Natural killer cell (primary cell): ENCODE measurements at regions not wholly inside any gene's neighbourhood (a gene's known extent, or its start where the extent isn't known, plus 50 kb on each side); places are given as distances from the start of the nearest gene placed in this dataset.

Source experiments
- ATAC-seq, 3 donors: fragments of 150-1000 bp in 2 of 3; fragments of 200-7000 bp in 1 of 3; cut with Tn5 transposase; 1 replicate in 1 of 3; 2 replicates in 2 of 3; pipeline ENCODE4 v1.10.0; 2021; ENCODE audit warnings: mild to moderate bottlenecking in 2 of 3, moderate library complexity in 2 of 3
- DNase-seq, 2 donors: peaks; one replicate each; pipeline versions ENCODE4 v3.0.0 to v3.0.0-alpha.2; 2013 to 2021; ENCODE audit warnings: mixed read lengths in 1 of 2
- H3K27ac ChIP-seq: one replicate; pipeline ENCODE4 v1.5.1; 2013; ENCODE audit warnings: mild to moderate bottlenecking, low read length
- H3K27me3 ChIP-seq: one replicate; pipeline ENCODE4 v1.6.1; 2013; ENCODE audit warnings: low read length; ENCODE audit not compliant: control insufficient read depth, insufficient read depth
- H3K36me3 ChIP-seq: one replicate; pipeline ENCODE4 v1.6.1; 2013; ENCODE audit warnings: low read length; ENCODE audit not compliant: control insufficient read depth, insufficient read depth
- H3K4me1 ChIP-seq: one replicate; pipeline ENCODE4 v1.6.1; 2013; ENCODE audit warnings: low read length; ENCODE audit not compliant: control insufficient read depth, insufficient read depth
- H3K4me3 ChIP-seq: one replicate; pipeline ENCODE4 v1.5.1; 2013; ENCODE audit warnings: low read length
- H3K9me3 ChIP-seq: one replicate; pipeline ENCODE4 v1.6.1; 2013; ENCODE audit warnings: low read length; ENCODE audit not compliant: control insufficient read depth, insufficient read depth
- H3K27ac Mint-ChIP-seq, 2 donors: one replicate each; pipeline ENCODE4 v1.8.0; 2022; ENCODE audit warnings: mild to moderate bottlenecking in 2 of 2, mixed read lengths in 2 of 2, moderate library complexity in 1 of 2
- H3K27me3 Mint-ChIP-seq, 2 donors: one replicate each; pipeline ENCODE4 v1.8.0; 2022; ENCODE audit warnings: low read depth in 2 of 2, mixed read lengths in 2 of 2
- H3K36me3 Mint-ChIP-seq: one replicate; pipeline ENCODE4 v1.8.0; 2022; ENCODE audit warnings: mixed read lengths
- H3K4me1 Mint-ChIP-seq, 2 donors: one replicate each; pipeline ENCODE4 v1.8.0; 2022; ENCODE audit warnings: mixed read lengths in 2 of 2
- H3K4me3 Mint-ChIP-seq: one replicate; pipeline ENCODE4 v1.8.0; 2022; ENCODE audit warnings: mild to moderate bottlenecking, moderate library complexity, mixed read lengths
- H3K9me3 Mint-ChIP-seq, 2 donors: one replicate each; pipeline ENCODE4 v1.8.0; 2022; ENCODE audit warnings: mixed read lengths in 2 of 2
- WGBS: methylation state at CpG from one replicate; pipeline ENCODE4 v1.1.7; 2013; ENCODE audit warnings: missing lambda C conversion rate; ENCODE audit not compliant: insufficient coverage; 5-methylcytosine and 5-hydroxymethylcytosine counted together
- intact Hi-C: fragments of 100-400 bp; cut with micrococcal nuclease; formaldehyde crosslinking; loops from one replicate; pipeline ENCODE4 v1.14.2; 2022
- TF ChIP-seq, protein P1 (sequence below): fragments of 200-600 bp; IDR thresholded peaks from one replicate; pipeline ENCODE4 v1.8.0; 2022; ENCODE audit warnings: antibody characterized with exemption

DNA sequence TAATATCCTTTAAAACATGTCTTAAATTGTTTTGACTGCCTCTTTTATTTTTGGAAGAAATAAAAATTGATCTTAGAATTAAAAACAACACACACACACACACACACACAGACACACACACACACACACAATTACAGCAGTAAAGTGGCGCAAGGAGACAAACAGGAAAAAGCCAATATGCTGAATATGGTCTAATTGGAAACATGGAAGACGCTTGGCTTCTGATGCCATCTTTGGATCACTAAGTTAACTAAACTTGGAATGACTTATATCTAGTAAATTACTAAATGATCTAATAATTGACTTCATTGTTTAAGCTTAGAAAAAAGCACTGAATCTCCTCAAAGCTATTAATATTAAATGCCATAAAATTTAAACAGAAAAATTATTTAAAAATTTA is 1093.4 kb downstream of the ADGRL3 start:
- TF ChIP-seq, protein P1, sequence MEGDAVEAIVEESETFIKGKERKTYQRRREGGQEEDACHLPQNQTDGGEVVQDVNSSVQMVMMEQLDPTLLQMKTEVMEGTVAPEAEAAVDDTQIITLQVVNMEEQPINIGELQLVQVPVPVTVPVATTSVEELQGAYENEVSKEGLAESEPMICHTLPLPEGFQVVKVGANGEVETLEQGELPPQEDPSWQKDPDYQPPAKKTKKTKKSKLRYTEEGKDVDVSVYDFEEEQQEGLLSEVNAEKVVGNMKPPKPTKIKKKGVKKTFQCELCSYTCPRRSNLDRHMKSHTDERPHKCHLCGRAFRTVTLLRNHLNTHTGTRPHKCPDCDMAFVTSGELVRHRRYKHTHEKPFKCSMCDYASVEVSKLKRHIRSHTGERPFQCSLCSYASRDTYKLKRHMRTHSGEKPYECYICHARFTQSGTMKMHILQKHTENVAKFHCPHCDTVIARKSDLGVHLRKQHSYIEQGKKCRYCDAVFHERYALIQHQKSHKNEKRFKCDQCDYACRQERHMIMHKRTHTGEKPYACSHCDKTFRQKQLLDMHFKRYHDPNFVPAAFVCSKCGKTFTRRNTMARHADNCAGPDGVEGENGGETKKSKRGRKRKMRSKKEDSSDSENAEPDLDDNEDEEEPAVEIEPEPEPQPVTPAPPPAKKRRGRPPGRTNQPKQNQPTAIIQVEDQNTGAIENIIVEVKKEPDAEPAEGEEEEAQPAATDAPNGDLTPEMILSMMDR = no peak
- intact Hi-C loops = no loop called here
- no peaks in the 10 kb centered on the region for H3K36me3 Mint-ChIP-seq
- Histone ChIP-seq H3K27me3 (no peaks in the 10 kb centered on the region), H3K27ac (no peak overlapping the region), H3K9me3 (peaks cover 14% of the 10 kb centered on the region), H3K4me1 (no peaks in the 10 kb centered on the region), H3K4me3 (no peak overlapping the region), H3K36me3 (no peaks in the 10 kb centered on the region)
- H3K4me3 Mint-ChIP-seq = no peak overlapping the region
- ATAC-seq (no peak), DNase-seq (no peak)
- no peak overlapping the region for H3K27ac Mint-ChIP-seq
- WGBS = no CpG with 5 or more reads among the region's 2 CpGs
- H3K4me1 Mint-ChIP-seq = no peaks in the 10 kb centered on the region
- peaks cover 9 to 12% of the 10 kb centered on the region in 2 donors for H3K9me3 Mint-ChIP-seq
- no peaks in the 10 kb centered on the region for H3K27me3 Mint-ChIP-seq

DNA sequence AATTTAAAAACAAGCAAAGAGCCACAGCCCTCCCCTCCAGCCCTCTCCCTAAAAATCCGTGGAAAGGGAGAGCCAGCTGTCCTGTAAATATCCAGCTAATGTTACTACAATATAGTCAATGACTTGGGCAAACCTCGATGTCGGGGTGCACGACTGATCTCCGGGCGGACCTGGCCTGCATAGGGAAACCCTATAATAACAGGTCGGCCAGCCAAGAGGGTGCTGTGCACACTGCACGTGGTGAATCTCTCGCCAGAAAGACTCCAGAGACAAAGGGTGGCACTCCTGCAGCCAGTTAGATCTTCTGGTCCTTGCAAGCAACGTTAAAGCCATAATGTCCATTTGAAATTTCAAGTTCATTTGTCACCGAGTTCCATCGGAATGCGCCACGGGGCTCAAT is 1092.8 kb downstream of the ADGRL3 start:
- DNase-seq (no peak), ATAC-seq (no peak)
- intact Hi-C loops = no loop called here
- H3K36me3 Mint-ChIP-seq = no peaks in the 10 kb centered on the region
- H3K27ac Mint-ChIP-seq = no peak overlapping the region
- no peaks in the 10 kb centered on the region for H3K36me3 ChIP-seq
- no peak overlapping the region for H3K4me3 ChIP-seq
- no peaks in the 10 kb centered on the region for H3K27me3 ChIP-seq
- H3K9me3 Mint-ChIP-seq = peaks cover 11 to 12% of the 10 kb centered on the region in 2 donors
- no peaks in the 10 kb centered on the region for H3K4me1 ChIP-seq
- TF ChIP-seq, protein P1 = no peak
- no peaks in the 10 kb centered on the region for H3K4me1 Mint-ChIP-seq
- H3K9me3 ChIP-seq = peaks cover 14% of the 10 kb centered on the region
- no peak overlapping the region for H3K27ac ChIP-seq
- H3K27me3 Mint-ChIP-seq = no peaks in the 10 kb centered on the region
- WGBS = 89% methylated on average over 14 of the region's 14 CpGs
- H3K4me3 Mint-ChIP-seq = no peak overlapping the region

GRCh38 chr4:62288808-62289541 is 1088.8 kb downstream of the ADGRL3 start:
- 72% methylated on average over 2 of the region's 3 CpGs for WGBS
- H3K9me3 ChIP-seq = peaks cover 9% of the 10 kb centered on the region
- no peak overlapping the region for H3K27ac ChIP-seq
- intact Hi-C loops = no loop called here
- H3K4me1 ChIP-seq = no peaks in the 10 kb centered on the region
- ATAC-seq = no peak
- TF ChIP-seq, protein P1 = no peak
- H3K27ac Mint-ChIP-seq = no peak overlapping the region
- H3K27me3 ChIP-seq = no peaks in the 10 kb centered on the region
- no peak for DNase-seq
- no peaks in the 10 kb centered on the region for H3K36me3 Mint-ChIP-seq
- H3K4me3 ChIP-seq = no peak overlapping the region
- H3K27me3 Mint-ChIP-seq = no peaks in the 10 kb centered on the region
- peaks cover 2 to 15% of the 10 kb centered on the region in 2 donors for H3K9me3 Mint-ChIP-seq
- H3K36me3 ChIP-seq = no peaks in the 10 kb centered on the region
- no peaks in the 10 kb centered on the region for H3K4me1 Mint-ChIP-seq
- H3K4me3 Mint-ChIP-seq = no peak overlapping the region

GRCh38 chr4:62285026-62285425 is 1084.9 kb downstream of the ADGRL3 start:
- Mint-ChIP-seq H3K9me3 (peaks cover 8 to 15% of the 10 kb centered on the region in 2 donors), H3K4me1 (peaks cover 0 to 5% of the 10 kb centered on the region in 2 donors), H3K27ac (no peak overlapping the region), H3K36me3 (peaks cover 7% of the 10 kb centered on the region), H3K27me3 (no peaks in the 10 kb centered on the region), H3K4me3 (no peak overlapping the region)
- 75% methylated on average over 1 of the region's 2 CpGs for WGBS
- Histone ChIP-seq H3K4me1 (no peaks in the 10 kb centered on the region), H3K4me3 (no peak overlapping the region), H3K27me3 (no peaks in the 10 kb centered on the region), H3K9me3 (no peaks in the 10 kb centered on the region), H3K36me3 (no peaks in the 10 kb centered on the region), H3K27ac (no peak overlapping the region)
- DNase-seq (no peak), ATAC-seq (no peak)
- TF ChIP-seq, protein P1 = no peak
- intact Hi-C loops = no loop called here
